K562 (cell line): ENCODE measurements at regions not wholly inside any gene's neighbourhood (a gene's known extent, or its start where the extent isn't known, plus 50 kb on each side); places are given as distances from the start of the nearest gene placed in this dataset.

Experiments used
- CEBPB ChIP-seq: fragments of 450-650 bp; IDR thresholded peaks from 2 replicates; pipeline ENCODE4 v1.6.1; 2016; ENCODE audit warnings: missing genetic modification characterization, missing compliant biosample characterization
- CTCF ChIP-seq, 3 experiments: IDR thresholded peaks in 2 of 3; conservative IDR thresholded peaks in 1 of 3; 2 replicates each; pipeline ENCODE4 v1.5.1; 2011 to 2012; ENCODE audit warnings: low read length in 3 of 3, mild to moderate bottlenecking in 3 of 3, control low read depth in 2 of 3, improper control_type of control experiment in 1 of 3, inconsistent platforms in 1 of 3, low read depth in 1 of 3, mixed read lengths in 1 of 3, moderate library complexity in 1 of 3; ENCODE audit not compliant: insufficient read depth in 2 of 3
- ESRRA ChIP-seq: fragments of 450-650 bp; IDR thresholded peaks from 2 replicates; pipeline ENCODE4 v1.6.1; 2014; ENCODE audit warnings: low read depth, mild to moderate bottlenecking, moderate library complexity, borderline replicate concordance
- GTF2A2 ChIP-seq: IDR thresholded peaks from 2 replicates; pipeline ENCODE4 v1.6.1; 2016; ENCODE audit warnings: mild to moderate bottlenecking, missing genetic modification characterization, missing compliant biosample characterization
- NFYB ChIP-seq: IDR thresholded peaks from 2 replicates; pipeline ENCODE4 v1.6.1; 2011; ENCODE audit warnings: mild to moderate bottlenecking, moderate library complexity; ENCODE audit not compliant: insufficient read length; ENCODE audit errors: extremely low read depth
- NR2C2 ChIP-seq, 2 experiments: fragments of 200-800 bp in 1 of 2; sonication (Bioruptor generic) in 1 of 2; sonication (generic) in 1 of 2; formaldehyde crosslinking in 1 of 2; IDR thresholded peaks; 2 replicates each; pipeline versions ENCODE4 v1.6.1 to v1.8.0; 2016 to 2022; ENCODE audit warnings: mild to moderate bottlenecking in 1 of 2, missing compliant biosample characterization in 1 of 2, missing genetic modification characterization in 1 of 2, missing genetic modification reagents in 1 of 2
- POLR2A ChIP-seq: fragments of 450-650 bp; conservative IDR thresholded peaks from 2 replicates; pipeline ENCODE4 v1.6.1; 2016
- ZBTB1 ChIP-seq: sonication (generic); formaldehyde crosslinking; IDR thresholded peaks from 2 replicates; pipeline ENCODE4 v1.8.1; 2023; ENCODE audit warnings: missing genetic modification reagents, low read depth, mild to moderate bottlenecking, borderline replicate concordance
- ZBTB7A ChIP-seq: IDR thresholded peaks from 2 replicates; pipeline ENCODE4 v1.6.1; 2011; ENCODE audit warnings: low read depth, mild to moderate bottlenecking, low read length, moderate library complexity, borderline replicate concordance; ENCODE audit not compliant: control insufficient read depth
- ZFP1 ChIP-seq: fragments of 450-650 bp; formaldehyde crosslinking; IDR thresholded peaks from 2 replicates; pipeline ENCODE4 v1.4.0; 2020; ENCODE audit warnings: mild to moderate bottlenecking, mixed read lengths
- ZNF263 ChIP-seq: sonication (generic); formaldehyde crosslinking; IDR thresholded peaks from 2 replicates; pipeline ENCODE4 v1.8.0; 2022; ENCODE audit warnings: mild to moderate bottlenecking, missing genetic modification reagents, borderline replicate concordance

DNA sequence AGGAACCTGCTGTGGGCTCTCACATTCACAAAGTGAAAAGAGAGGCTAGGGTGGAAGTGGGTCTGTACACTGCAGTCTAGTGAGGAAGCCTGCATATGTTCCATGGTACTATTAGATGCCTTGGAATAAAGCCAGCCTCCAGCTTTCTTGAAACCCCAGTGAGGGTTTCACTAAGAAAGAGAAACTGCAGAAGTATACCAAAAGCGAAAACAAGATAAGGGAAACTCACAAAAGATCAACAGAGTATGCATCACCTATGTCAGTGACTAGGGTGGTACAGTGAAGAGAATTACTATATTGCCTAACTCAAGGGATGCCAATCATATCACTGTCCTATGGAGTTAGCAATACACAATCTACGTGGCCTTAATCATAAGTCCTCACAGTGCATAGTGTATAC is 212.5 kb upstream of the GADL1 start:
- TF ChIP-seq ZBTB1 (CRISPR knock-in tag) (no peak), ZBTB7A (no peak), GTF2A2 (no peak), POLR2A (no peak), CTCF (IDR thresholded peaks at IDR 0.05 in 2 of 3, conservative IDR thresholded peaks at IDR 0.05 in 1 of 3; ENCODE audit: insufficient read depth in 2 of 3, low read depth in 1 of 3, low read length in 3 of 3) (no peak), NFYB (no peak), ESRRA (no peak), ZFP1 (CRISPR knock-in tag) (no peak), CEBPB (tag) (no peak), ZNF263 (no peak), NR2C2 (CRISPR knock-in tag; IDR thresholded peaks at IDR 0.05) (no peak), NR2C2 (tag; IDR thresholded peaks at IDR 0.05) (no peak)
